K562 (cell line): ENCODE measurements at regions not wholly inside any gene's neighbourhood (a gene's known extent, or its start where the extent isn't known, plus 50 kb on each side); places are given as distances from the start of the nearest gene placed in this dataset.

Experiments
- ATF3 ChIP-seq, 2 experiments: fragments of 450-650 bp in 1 of 2; sonication (generic) in 1 of 2; formaldehyde crosslinking in 1 of 2; IDR thresholded peaks in 1 of 2; conservative IDR thresholded peaks in 1 of 2; 2 replicates each; pipeline versions ENCODE4 v1.6.1 to v1.8.1; 2016 to 2023; ENCODE audit warnings: mild to moderate bottlenecking in 2 of 2, moderate library complexity in 2 of 2, inconsistent platforms in 1 of 2, missing genetic modification reagents in 1 of 2
- CHD4 ChIP-seq: fragments of 200-600 bp; sonication (generic); IDR thresholded peaks from 3 replicates; pipeline ENCODE4 v1.6.1; 2012; ENCODE audit warnings: low read depth, mild to moderate bottlenecking, mixed read lengths, low read length, inconsistent platforms; ENCODE audit not compliant: insufficient read depth, insufficient replicate concordance, poor library complexity, severe bottlenecking
- CTCF ChIP-seq, 3 experiments: IDR thresholded peaks in 2 of 3; conservative IDR thresholded peaks in 1 of 3; 2 replicates each; pipeline ENCODE4 v1.5.1; 2011 to 2012; ENCODE audit warnings: low read length in 3 of 3, mild to moderate bottlenecking in 3 of 3, control low read depth in 2 of 3, improper control_type of control experiment in 1 of 3, inconsistent platforms in 1 of 3, low read depth in 1 of 3, mixed read lengths in 1 of 3, moderate library complexity in 1 of 3; ENCODE audit not compliant: insufficient read depth in 2 of 3
- E2F8 ChIP-seq: fragments of 450-650 bp; IDR thresholded peaks from 2 replicates; pipeline ENCODE4 v1.7.1; 2018; ENCODE audit warnings: mild to moderate bottlenecking, low read depth; ENCODE audit not compliant: partially characterized antibody
- ESRRA ChIP-seq: fragments of 450-650 bp; IDR thresholded peaks from 2 replicates; pipeline ENCODE4 v1.6.1; 2014; ENCODE audit warnings: low read depth, mild to moderate bottlenecking, moderate library complexity, borderline replicate concordance
- KAT8 ChIP-seq: fragments of 450-650 bp; IDR thresholded peaks from 2 replicates; pipeline ENCODE4 v1.6.1; 2016; ENCODE audit warnings: low read depth, mild to moderate bottlenecking
- SPI1 ChIP-seq: IDR thresholded peaks from 2 replicates; pipeline ENCODE4 v1.6.1; 2011; ENCODE audit warnings: low read depth, low read length, control low read depth, borderline replicate concordance
- ZNF518B ChIP-seq: fragments of 250-450 bp; sonication (Bioruptor Pico); IDR thresholded peaks from 2 replicates; pipeline ENCODE4 v1.5.0; 2021; ENCODE audit warnings: mild to moderate bottlenecking, moderate library complexity
- ZNF589 ChIP-seq: fragments of 200-800 bp; sonication (Bioruptor generic); IDR thresholded peaks from 2 replicates; pipeline ENCODE4 v1.6.1; 2016; ENCODE audit warnings: low read depth, missing genetic modification characterization, missing compliant biosample characterization

GRCh38 chr9:129549139-129549538 is 71.8 kb downstream of the C9orf50 start (continued):
- no peak for TF ChIP-seq ZNF518B
- no peak for TF ChIP-seq E2F8
- no peak for TF ChIP-seq ZNF589 (CRISPR knock-in tag)
- no peak for TF ChIP-seq CHD4
- no peak for TF ChIP-seq ATF3 (IDR thresholded peaks at IDR 0.05)
- no peak for TF ChIP-seq ATF3 (CRISPR knock-in tag; conservative IDR thresholded peaks at IDR 0.05)
- no peak for TF ChIP-seq SPI1
- peak; percentile 79 for TF ChIP-seq ESRRA
- 0 out of 6 replicates have a peak, but pooled peaks of 1 of the 3 experiments have one; percentile 1 for TF ChIP-seq CTCF (IDR thresholded peaks at IDR 0.05 in 2 of 3, conservative IDR thresholded peaks at IDR 0.05 in 1 of 3; ENCODE audit: insufficient read depth in 2 of 3, low read depth in 1 of 3, low read length in 3 of 3)
- no peak for TF ChIP-seq KAT8
